ENCODE measurements at regions not wholly inside any gene's neighbourhood (a gene's known extent, or its start where the extent isn't known, plus 50 kb on each side); places are given as distances from the start of the nearest gene placed in this dataset.

DNA sequence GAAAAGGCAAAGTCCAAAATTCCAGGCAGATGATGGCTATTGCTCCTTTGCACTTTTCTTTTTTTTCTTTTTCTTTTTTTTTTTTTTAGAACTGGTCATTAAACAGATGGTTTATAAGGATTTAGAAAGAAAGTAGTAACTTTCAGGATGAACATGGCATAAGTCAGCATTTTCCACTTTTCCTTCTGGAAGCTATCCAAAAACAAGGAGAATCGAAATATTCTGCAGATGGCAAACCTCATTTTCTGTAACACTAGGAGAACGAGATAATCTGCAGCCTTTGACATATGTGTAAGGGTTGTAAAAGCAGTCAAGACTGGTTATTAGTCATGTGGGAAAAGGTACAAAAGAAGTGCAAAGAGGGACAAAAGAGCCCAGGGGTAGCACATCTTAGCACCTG is 69.1 kb upstream of the PUM3 start:
- DNase-seq (no peak), ATAC-seq (ENCODE audit: low read depth) (no peak)
- Mint-ChIP-seq H3K4me1 (no peaks in the 10 kb centered on the region), H3K27ac (no peak overlapping the region), H3K27me3 (peaks cover 2% of the 10 kb centered on the region), H3K4me3 (no peak overlapping the region), H3K9me3 (no peaks in the 10 kb centered on the region), H3K36me3 (no peaks in the 10 kb centered on the region)
- POLR2A ChIA-PET, result no interaction called here

DNA sequence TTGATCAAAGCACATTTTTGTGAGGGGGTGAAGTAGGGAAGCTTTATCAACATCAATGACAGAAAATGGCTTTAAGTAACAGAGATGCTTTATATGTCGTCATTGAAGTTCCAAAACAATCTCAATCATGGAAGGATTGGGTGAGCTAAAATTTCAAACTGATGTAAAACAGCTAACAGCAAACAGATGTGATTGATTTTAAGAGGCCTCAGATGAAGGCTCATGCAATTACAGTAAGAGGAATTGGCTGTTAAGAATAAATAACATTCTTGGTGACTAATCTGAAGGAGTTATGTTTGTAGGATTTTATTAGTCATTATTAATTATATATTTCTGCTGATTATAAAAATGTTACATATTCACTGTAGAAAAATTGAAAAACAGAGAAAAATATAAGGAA is 63.5 kb upstream of the PUM3 start:
- POLR2A ChIA-PET, result no interaction called here
- no peaks in the 10 kb centered on the region for H3K9me3 Mint-ChIP-seq
- no peak for ATAC-seq (ENCODE audit: low read depth)
- peaks cover 2% of the 10 kb centered on the region for H3K27me3 Mint-ChIP-seq
- no peak overlapping the region for H3K27ac Mint-ChIP-seq
- no peak overlapping the region for H3K4me3 Mint-ChIP-seq
- H3K4me1 Mint-ChIP-seq, result no peaks in the 10 kb centered on the region
- H3K36me3 Mint-ChIP-seq, result no peaks in the 10 kb centered on the region
- DNase-seq, result no peak

DNA sequence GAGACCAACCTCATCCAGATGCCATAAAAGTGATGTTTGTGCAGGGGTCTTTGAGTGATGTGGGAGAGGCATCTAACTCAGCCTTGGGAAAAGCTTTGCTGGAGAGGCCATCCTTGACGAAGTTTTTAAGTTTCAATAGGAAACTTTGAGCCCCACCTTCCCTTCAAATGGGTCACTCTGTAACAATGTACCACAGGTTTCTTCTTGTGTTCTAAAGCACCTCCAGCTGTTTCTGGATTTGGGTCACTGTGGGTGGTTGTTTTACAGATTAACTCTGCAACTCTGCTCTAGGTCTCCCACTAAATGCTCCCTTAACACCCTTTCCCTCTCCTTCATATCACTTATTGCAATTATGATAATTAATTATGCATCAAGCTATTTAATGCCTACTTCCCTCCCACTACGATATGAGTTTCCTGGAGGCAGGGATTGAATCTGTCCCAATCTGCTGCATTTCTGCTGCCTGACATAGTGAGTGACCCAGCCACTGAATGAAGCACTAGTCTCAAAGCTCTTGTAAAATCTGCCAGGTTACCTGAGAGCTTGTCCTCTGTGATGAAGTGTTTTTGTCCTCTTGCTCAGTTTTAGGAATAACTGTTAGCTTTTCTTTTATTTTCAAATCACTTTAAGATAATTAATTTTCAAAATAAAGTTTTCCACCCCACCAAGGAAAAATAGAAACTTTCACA is 60.5 kb upstream of the PUM3 start:
- ATAC-seq (ENCODE audit: low read depth) (no peak), DNase-seq (no peak)
- no peak overlapping the region for H3K4me3 Mint-ChIP-seq
- peaks cover 2% of the 10 kb centered on the region for H3K27me3 Mint-ChIP-seq
- H3K27ac Mint-ChIP-seq, result no peak overlapping the region
- no peaks in the 10 kb centered on the region for H3K9me3 Mint-ChIP-seq
- H3K36me3 Mint-ChIP-seq, result no peaks in the 10 kb centered on the region
- POLR2A ChIA-PET, result no interaction called here
- no peaks in the 10 kb centered on the region for H3K4me1 Mint-ChIP-seq

Measured in activated naive CD8-positive, alpha-beta T cell treated with anti-CD3 and anti-CD28 coated beads, Interleukin-2, amount 10 ng/mL, durations not matched to agents 7 days and 5 days (primary cell).